GM13976 (cell line): ENCODE measurements at regions not wholly inside any gene's neighbourhood (a gene's known extent, or its start where the extent isn't known, plus 50 kb on each side); places are given as distances from the start of the nearest gene placed in this dataset.

Experiments
- DNase-seq: peaks from one replicate; pipeline ENCODE4 v3.0.0; 2012; ENCODE audit warnings: low spot score
- in situ Hi-C: fragments of 300-500 bp; cut with MboI; formaldehyde crosslinking; loops from one replicate; pipeline ENCODE4 v1.12.0; 2022; ENCODE audit warnings: low sequenced_read_pairs, mixed read lengths, inconsistent platforms; ENCODE audit not compliant: unreplicated experiment
- TF ChIP-seq, protein P1 (sequence below): IDR thresholded peaks from 2 replicates; pipeline ENCODE4 v1.5.1; 2012; ENCODE audit warnings: borderline replicate concordance, mild to moderate bottlenecking; ENCODE audit not compliant: insufficient read depth; ENCODE audit errors: extremely low read depth, missing control alignments, control extremely low read depth

DNA sequence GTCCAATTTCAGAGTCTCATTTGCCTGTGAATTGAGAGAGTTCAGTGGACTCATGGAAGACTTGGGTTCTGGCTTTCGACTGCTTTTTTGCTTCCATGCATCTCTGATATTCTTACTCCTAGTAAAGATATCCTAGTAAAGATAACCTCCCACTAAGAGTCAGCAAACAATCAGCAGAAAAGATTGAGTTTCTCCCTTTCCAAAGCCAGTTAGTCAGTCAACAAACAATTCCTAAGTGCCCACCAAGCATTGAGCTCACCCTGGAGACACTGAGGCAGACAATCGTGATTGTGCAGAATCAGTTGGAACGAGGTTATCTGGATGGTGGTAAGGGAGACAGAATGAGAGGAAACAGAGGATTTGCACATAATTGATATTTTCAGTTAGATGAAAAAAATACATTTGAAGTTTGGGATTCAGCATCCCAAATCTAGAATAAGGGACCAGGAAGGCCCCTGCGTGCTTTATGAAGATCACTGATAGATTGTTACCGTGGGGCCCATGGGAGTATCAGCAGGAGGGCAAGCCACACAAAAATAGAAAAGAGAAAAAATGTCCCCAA, 99.7 kb upstream of the SLC38A2 start:
- DNase-seq: no peak
- in situ Hi-C loops: no loop called here
- TF ChIP-seq, protein P1, sequence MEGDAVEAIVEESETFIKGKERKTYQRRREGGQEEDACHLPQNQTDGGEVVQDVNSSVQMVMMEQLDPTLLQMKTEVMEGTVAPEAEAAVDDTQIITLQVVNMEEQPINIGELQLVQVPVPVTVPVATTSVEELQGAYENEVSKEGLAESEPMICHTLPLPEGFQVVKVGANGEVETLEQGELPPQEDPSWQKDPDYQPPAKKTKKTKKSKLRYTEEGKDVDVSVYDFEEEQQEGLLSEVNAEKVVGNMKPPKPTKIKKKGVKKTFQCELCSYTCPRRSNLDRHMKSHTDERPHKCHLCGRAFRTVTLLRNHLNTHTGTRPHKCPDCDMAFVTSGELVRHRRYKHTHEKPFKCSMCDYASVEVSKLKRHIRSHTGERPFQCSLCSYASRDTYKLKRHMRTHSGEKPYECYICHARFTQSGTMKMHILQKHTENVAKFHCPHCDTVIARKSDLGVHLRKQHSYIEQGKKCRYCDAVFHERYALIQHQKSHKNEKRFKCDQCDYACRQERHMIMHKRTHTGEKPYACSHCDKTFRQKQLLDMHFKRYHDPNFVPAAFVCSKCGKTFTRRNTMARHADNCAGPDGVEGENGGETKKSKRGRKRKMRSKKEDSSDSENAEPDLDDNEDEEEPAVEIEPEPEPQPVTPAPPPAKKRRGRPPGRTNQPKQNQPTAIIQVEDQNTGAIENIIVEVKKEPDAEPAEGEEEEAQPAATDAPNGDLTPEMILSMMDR: no peak

DNA sequence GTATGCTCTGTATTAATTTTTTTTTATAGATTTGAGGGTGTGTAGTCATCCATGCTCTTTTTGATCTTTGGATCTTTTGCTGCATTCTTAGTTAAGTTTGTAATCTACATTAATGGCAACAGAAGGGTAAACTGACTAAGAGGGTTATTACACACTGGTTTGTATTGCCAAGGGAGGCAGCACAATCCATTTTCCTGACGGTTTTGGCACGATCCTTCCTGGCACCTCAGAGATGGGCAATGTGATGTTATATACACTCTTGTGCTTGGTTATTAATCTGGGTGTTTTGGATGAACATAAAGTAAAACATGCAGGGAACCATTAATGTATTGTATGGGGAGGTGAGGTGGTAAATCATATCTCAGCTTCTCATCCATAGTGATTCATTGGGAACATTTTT, 98.8 kb upstream of the SLC38A2 start:
- DNase-seq: no peak
- TF ChIP-seq, protein P1: no peak
- in situ Hi-C loops: no loop called here

DNA sequence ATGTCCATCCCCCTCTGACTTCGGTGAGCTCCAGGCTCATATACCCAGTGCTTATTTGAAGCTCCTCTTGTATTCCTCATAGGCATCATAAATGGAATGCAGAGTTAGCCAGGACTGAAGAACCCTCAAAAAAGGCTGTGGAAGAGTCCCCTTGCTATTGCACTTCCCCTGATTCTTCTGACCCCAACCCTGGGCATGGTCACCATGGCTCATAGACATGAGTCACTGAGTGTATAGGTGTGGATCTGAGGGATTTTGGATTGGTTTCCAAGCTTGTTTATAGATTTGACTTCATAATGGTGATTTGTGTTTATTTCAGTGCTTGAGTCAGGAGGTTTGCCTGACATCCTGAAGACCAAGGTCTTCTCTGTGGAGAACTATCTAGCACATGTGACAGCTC, 98.4 kb upstream of the SLC38A2 start:
- in situ Hi-C loops: no loop called here
- TF ChIP-seq, protein P1: no peak
- no peak for DNase-seq

DNA sequence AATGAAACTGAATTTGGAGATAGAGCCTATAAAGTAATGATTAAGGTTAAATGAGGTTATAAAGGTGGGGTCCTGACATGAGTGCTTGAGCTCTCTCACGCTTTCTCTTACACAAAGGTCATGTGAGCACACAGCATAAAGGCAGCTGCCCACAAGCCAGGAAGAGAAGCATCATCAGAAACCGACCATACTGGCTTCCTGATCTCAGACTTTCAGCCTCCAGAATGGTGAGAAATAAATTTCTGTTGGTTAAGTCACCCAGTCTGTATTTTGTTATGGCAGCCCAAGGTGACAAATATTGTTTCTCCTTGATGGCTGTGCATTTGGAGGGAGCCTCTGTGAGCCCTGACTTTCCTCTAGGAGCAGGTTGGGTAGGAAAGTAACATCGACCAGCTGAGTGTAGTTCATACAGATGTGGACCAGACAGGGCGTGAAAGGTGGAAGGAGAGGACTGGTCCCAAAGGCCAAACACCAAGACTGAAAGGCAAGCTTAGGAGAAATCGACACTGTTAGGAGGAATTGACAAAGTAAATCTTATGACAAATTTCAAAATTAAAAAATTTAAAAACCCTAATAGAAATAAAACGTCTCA, 97.6 kb upstream of the SLC38A2 start:
- in situ Hi-C loops: no loop called here
- no peak for DNase-seq
- TF ChIP-seq, protein P1: no peak

DNA sequence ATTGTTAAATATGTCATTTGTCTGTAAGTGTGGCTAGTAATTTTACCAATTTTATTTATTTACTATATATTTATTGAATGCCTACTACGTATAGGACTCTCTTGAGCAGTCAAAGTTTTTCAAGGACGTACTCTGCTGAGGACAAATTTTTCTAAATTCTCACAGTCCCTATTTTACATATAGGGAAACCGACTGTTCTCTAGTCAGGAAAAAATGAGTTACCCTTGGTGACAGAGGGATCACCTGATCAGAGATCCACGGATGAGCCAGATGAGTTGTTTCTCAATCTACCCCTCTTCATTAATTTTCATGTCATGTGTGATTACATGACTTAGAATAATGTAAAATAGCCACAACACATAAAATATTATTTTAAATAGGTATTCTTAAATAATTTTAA, 96.2 kb upstream of the SLC38A2 start:
- no peak for DNase-seq
- TF ChIP-seq, protein P1: no peak
- in situ Hi-C loops: no loop called here

DNA sequence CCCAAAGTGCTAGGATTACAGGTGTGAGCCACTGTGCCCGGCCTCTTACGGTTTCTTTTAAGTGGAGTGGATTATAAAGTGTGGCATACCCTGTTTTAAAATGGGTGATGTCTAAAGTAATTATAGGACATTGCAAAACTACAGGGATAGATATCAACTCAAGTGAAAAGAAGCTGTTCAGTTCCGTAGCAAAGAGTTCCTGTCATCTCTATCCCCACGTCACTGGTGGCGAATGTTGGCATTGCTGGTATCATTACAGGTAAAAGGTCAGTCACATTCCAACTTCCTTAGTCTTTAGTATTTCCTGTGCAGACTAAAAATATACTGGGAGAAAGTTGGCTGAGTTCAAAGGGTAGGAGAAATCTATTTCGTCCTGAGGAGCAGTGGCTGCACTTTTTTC, 95.6 kb upstream of the SLC38A2 start:
- no peak for DNase-seq

More for the DNA sequence above, 95.6 kb upstream of the SLC38A2 start:
- TF ChIP-seq, protein P1: no peak
- in situ Hi-C loops: no loop called here
